MM.1S (cell line): ENCODE measurements at regions not wholly inside any gene's neighbourhood (a gene's known extent, or its start where the extent isn't known, plus 50 kb on each side); places are given as distances from the start of the nearest gene placed in this dataset.

Experiments
- DNase-seq: peaks from one replicate; pipeline ENCODE4 v3.0.0-alpha.2; 2015
- H2AFZ ChIP-seq: fragments of 300-600 bp; sonication (generic); 2 replicates; pipeline ENCODE4 v1.6.0; 2016; ENCODE audit warnings: antibody characterized with exemption, low read length
- H3F3A ChIP-seq: fragments of 300-600 bp; sonication (generic); 2 replicates; pipeline ENCODE4 v1.6.1; 2016; ENCODE audit warnings: mild to moderate bottlenecking, antibody characterized with exemption, low read length, moderate library complexity, mixed read lengths; ENCODE audit not compliant: insufficient read depth
- H3K27ac ChIP-seq: fragments of 300-600 bp; sonication (generic); 2 replicates; pipeline ENCODE4 v1.5.1; 2016; ENCODE audit warnings: mild to moderate bottlenecking, low read length
- H3K27me3 ChIP-seq: fragments of 300-600 bp; sonication (generic); replicated peaks from 2 replicates; pipeline ENCODE4 v1.6.0; 2016; ENCODE audit warnings: low read length; ENCODE audit not compliant: insufficient read depth
- H3K36me3 ChIP-seq: fragments of 300-600 bp; sonication (generic); replicated peaks from 2 replicates; pipeline ENCODE4 v1.6.1; 2016; ENCODE audit warnings: mild to moderate bottlenecking, low read length, mixed read lengths; ENCODE audit not compliant: insufficient read depth
- H3K4me1 ChIP-seq: fragments of 300-600 bp; sonication (generic); 2 replicates; pipeline ENCODE4 v1.6.1; 2016; ENCODE audit warnings: low read length, mixed read lengths
- H3K4me2 ChIP-seq: fragments of 300-600 bp; sonication (generic); 2 replicates; pipeline ENCODE4 v1.6.0; 2016; ENCODE audit warnings: low read depth, low read length
- H3K4me3 ChIP-seq: fragments of 300-600 bp; sonication (generic); 2 replicates; pipeline ENCODE4 v1.5.1; 2016; ENCODE audit warnings: low read length, mixed read lengths
- H3K79me2 ChIP-seq: fragments of 300-600 bp; sonication (generic); 2 replicates; pipeline ENCODE4 v1.6.1; 2016; ENCODE audit warnings: mixed run types, low read length, mixed read lengths
- H3K9ac ChIP-seq: fragments of 300-600 bp; sonication (generic); 2 replicates; pipeline ENCODE4 v1.6.1; 2016; ENCODE audit warnings: low read length, mixed read lengths
- H3K9me2 ChIP-seq: fragments of 300-600 bp; sonication (generic); replicated peaks from 2 replicates; pipeline ENCODE4 v1.6.1; 2016; ENCODE audit warnings: mild to moderate bottlenecking, low read length, mixed read lengths; ENCODE audit not compliant: insufficient read depth
- H3K9me3 ChIP-seq: fragments of 300-600 bp; sonication (generic); replicated peaks from 2 replicates; pipeline ENCODE4 v1.6.1; 2016; ENCODE audit warnings: mild to moderate bottlenecking, low read length, mixed read lengths; ENCODE audit not compliant: insufficient read depth
- H4K20me1 ChIP-seq: fragments of 300-600 bp; sonication (generic); 2 replicates; pipeline ENCODE4 v1.6.1; 2016; ENCODE audit warnings: mild to moderate bottlenecking, low read length, moderate library complexity, mixed read lengths; ENCODE audit not compliant: insufficient read depth
- EZH2 ChIP-seq: fragments of 300-600 bp; sonication (generic); optimal IDR thresholded peaks from 2 replicates; pipeline ENCODE3; 2017; ENCODE audit warnings: low read depth, mild to moderate bottlenecking, antibody characterized with exemption, low read length, mixed read lengths
- EZH2phosphoT487 ChIP-seq: fragments of 300-600 bp; sonication (generic); IDR thresholded peaks from 2 replicates; pipeline ENCODE4 v1.6.1; 2018; ENCODE audit warnings: antibody characterized with exemption, low read length
- TF ChIP-seq, protein P1 (sequence below): fragments of 300-600 bp; sonication (generic); IDR thresholded peaks from 2 replicates; pipeline ENCODE4 v1.5.1; 2016; ENCODE audit warnings: antibody characterized with exemption, low read length, mixed read lengths

DNA sequence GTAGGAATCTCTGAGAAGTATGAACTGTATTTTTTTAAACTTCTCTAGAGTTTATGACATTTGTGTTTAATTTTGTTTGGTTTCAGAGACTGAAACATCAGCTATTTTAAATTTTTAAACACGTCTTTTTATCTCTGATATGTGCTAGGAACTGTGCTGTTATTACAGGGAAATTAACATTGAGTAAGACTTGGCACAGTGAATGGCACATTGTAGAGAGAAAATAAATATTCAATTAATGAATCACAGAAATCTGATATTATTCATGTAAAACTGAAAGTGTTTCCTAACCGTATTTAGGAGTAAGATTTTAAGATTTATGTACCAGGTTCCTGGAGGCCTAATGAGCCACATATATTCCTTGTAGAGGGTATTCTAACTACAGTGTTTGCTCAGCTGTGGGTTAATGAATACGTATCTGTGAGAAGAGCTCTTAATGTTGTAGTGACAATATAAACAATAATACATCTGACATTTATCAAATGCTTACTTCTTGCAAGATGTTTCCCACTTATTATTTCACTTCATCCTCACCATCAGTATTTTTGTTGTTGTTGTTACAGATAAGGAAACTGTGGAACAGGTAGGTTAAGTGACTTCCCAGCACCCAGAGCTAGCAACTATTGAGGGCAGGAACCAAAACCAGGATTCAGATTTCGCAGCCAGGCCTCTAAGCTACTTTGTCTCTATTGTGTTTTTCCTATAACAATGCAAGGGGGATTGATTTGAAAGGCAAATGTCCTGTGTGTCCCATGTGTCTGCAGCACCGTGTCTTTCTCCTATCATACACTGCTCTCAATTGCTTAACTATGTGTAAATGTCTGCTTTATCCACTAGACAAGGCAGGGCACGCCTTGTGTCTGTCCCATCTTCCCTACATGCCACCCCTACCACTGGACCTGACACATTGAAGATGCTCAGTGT is 121.1 kb upstream of the FAM9C start:
- DNase-seq, result no peak
- Histone ChIP-seq H3K4me2 (no peak overlapping the region), H2AFZ (no peak overlapping the region), H4K20me1 (no peaks in the 10 kb centered on the region), H3K27ac (no peak overlapping the region), H3K79me2 (no peaks in the 10 kb centered on the region), H3K4me1 (no peaks in the 10 kb centered on the region), H3K9ac (no peak overlapping the region), H3K36me3 (no peaks in the 10 kb centered on the region), H3K27me3 (no peaks in the 10 kb centered on the region), H3K9me3 (no peaks in the 10 kb centered on the region), H3K9me2 (no peaks in the 10 kb centered on the region), H3F3A (no peaks in the 10 kb centered on the region), H3K4me3 (no peak overlapping the region)
- TF ChIP-seq, protein P1, sequence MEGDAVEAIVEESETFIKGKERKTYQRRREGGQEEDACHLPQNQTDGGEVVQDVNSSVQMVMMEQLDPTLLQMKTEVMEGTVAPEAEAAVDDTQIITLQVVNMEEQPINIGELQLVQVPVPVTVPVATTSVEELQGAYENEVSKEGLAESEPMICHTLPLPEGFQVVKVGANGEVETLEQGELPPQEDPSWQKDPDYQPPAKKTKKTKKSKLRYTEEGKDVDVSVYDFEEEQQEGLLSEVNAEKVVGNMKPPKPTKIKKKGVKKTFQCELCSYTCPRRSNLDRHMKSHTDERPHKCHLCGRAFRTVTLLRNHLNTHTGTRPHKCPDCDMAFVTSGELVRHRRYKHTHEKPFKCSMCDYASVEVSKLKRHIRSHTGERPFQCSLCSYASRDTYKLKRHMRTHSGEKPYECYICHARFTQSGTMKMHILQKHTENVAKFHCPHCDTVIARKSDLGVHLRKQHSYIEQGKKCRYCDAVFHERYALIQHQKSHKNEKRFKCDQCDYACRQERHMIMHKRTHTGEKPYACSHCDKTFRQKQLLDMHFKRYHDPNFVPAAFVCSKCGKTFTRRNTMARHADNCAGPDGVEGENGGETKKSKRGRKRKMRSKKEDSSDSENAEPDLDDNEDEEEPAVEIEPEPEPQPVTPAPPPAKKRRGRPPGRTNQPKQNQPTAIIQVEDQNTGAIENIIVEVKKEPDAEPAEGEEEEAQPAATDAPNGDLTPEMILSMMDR, result no peak
- TF ChIP-seq EZH2phosphoT487 (no peak), EZH2 (no peak)

DNA sequence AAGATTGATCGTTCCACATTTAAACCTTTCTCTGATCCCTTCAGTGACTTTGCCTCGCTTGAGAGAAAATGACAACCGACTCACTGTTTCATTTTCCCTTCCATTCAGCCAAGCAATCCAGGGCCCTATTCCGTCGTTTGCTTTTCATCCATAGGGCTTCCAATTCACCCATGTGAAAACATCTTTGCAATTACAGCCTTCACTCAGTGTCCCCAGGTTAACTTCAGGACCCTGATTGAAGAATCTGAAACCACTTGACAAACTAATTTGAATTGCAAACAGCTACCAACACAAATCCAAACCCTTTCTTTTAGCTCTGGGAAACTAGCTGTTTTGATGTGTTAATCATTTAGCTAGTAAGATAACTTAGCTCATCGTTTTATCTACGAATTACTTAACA is 120.2 kb upstream of the FAM9C start:
- Histone ChIP-seq H3K4me2 (no peak overlapping the region), H3K4me3 (no peak overlapping the region), H3K27ac (no peak overlapping the region), H3K4me1 (no peaks in the 10 kb centered on the region), H3F3A (no peaks in the 10 kb centered on the region), H3K27me3 (no peaks in the 10 kb centered on the region), H2AFZ (no peak overlapping the region), H3K9ac (no peak overlapping the region), H3K36me3 (no peaks in the 10 kb centered on the region), H3K79me2 (no peaks in the 10 kb centered on the region), H3K9me2 (no peaks in the 10 kb centered on the region), H3K9me3 (no peaks in the 10 kb centered on the region), H4K20me1 (no peaks in the 10 kb centered on the region)
- DNase-seq, result no peak
- TF ChIP-seq EZH2phosphoT487 (no peak), EZH2 (no peak)
- TF ChIP-seq, protein P1, result no peak

DNA sequence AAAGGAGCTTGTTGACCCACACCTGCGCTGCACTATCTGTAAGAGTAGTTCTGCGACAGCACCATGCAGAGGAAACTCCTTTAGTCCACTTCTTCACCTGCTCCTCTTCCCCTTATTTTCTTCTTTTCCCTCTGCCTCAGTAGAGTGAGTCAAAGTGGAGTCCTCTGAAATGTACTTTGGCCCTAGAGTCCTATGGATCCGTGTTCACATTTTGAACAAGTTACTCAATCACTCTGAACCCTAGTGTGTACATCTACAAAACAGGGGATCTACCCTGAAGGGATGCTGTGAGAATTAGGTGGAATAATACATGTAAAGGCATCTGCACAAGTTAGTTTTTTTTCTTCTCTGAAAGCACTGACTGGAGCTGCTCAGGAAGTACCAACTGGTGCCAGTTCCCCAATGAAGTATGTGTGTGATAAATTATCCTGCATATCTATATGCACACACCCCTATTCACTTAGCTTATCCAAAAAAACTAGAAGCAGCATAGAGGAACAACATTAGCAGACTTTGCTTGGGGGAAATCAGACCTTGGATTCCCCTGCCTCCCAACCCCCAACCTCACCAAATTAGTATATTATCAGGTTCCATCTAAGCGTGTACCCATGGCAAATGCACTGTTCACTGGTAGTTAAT is 118.5 kb upstream of the FAM9C start:
- TF ChIP-seq, protein P1, result no peak
- TF ChIP-seq EZH2 (no peak), EZH2phosphoT487 (no peak)

More for the DNA sequence above, 118.5 kb upstream of the FAM9C start:
- H3K9me2 ChIP-seq, result no peaks in the 10 kb centered on the region
- no peaks in the 10 kb centered on the region for H3K9me3 ChIP-seq
- H3K4me3 ChIP-seq, result no peak overlapping the region
- no peaks in the 10 kb centered on the region for H3K79me2 ChIP-seq
- no peak for DNase-seq
- no peak overlapping the region for H3K9ac ChIP-seq
- no peak overlapping the region for H2AFZ ChIP-seq
- H3K4me2 ChIP-seq, result no peak overlapping the region
- no peaks in the 10 kb centered on the region for H3K27me3 ChIP-seq
- no peaks in the 10 kb centered on the region for H4K20me1 ChIP-seq
- H3K4me1 ChIP-seq, result no peaks in the 10 kb centered on the region
- H3F3A ChIP-seq, result no peaks in the 10 kb centered on the region
- H3K27ac ChIP-seq, result no peak overlapping the region
- no peaks in the 10 kb centered on the region for H3K36me3 ChIP-seq
